Immature natural killer cell (primary cell): ENCODE measurements at regions not wholly inside any gene's neighbourhood (a gene's known extent, or its start where the extent isn't known, plus 50 kb on each side); places are given as distances from the start of the nearest gene placed in this dataset.

ENCODE experiments used
- DNase-seq, 3 donors: peaks; one replicate each; pipeline ENCODE4 v3.0.0; 2022; ENCODE audit warnings: mixed read lengths in 1 of 3
- H3K27ac Mint-ChIP-seq, 6 donors: one replicate each; pipeline ENCODE4 v1.8.0; 2020; ENCODE audit warnings: mixed read lengths in 6 of 6, mild to moderate bottlenecking in 5 of 6, inconsistent platforms in 4 of 6, moderate library complexity in 3 of 6
- H3K27me3 Mint-ChIP-seq, 3 donors: one replicate each; pipeline ENCODE4 v1.8.0; 2020 to 2021; ENCODE audit warnings: low read depth in 3 of 3, mild to moderate bottlenecking in 3 of 3, mixed read lengths in 3 of 3, moderate library complexity in 3 of 3, inconsistent platforms in 1 of 3
- H3K36me3 Mint-ChIP-seq, 3 donors: one replicate each; pipeline ENCODE4 v1.8.0; 2020; ENCODE audit warnings: mixed read lengths in 3 of 3, inconsistent platforms in 2 of 3, mild to moderate bottlenecking in 2 of 3
- H3K4me1 Mint-ChIP-seq, 2 donors: one replicate each; pipeline ENCODE4 v1.8.0; 2020; ENCODE audit warnings: inconsistent platforms in 2 of 2, mild to moderate bottlenecking in 2 of 2, mixed read lengths in 2 of 2, moderate library complexity in 1 of 2
- H3K4me3 Mint-ChIP-seq, 5 donors: one replicate each; pipeline ENCODE4 v1.8.0; 2020; ENCODE audit warnings: mild to moderate bottlenecking in 5 of 5, mixed read lengths in 5 of 5, inconsistent platforms in 3 of 5, moderate library complexity in 3 of 5
- H3K9me3 Mint-ChIP-seq, 6 donors: one replicate each; pipeline ENCODE4 v1.8.0; 2020; ENCODE audit warnings: mild to moderate bottlenecking in 6 of 6, mixed read lengths in 6 of 6, inconsistent platforms in 4 of 6, moderate library complexity in 3 of 6

DNA sequence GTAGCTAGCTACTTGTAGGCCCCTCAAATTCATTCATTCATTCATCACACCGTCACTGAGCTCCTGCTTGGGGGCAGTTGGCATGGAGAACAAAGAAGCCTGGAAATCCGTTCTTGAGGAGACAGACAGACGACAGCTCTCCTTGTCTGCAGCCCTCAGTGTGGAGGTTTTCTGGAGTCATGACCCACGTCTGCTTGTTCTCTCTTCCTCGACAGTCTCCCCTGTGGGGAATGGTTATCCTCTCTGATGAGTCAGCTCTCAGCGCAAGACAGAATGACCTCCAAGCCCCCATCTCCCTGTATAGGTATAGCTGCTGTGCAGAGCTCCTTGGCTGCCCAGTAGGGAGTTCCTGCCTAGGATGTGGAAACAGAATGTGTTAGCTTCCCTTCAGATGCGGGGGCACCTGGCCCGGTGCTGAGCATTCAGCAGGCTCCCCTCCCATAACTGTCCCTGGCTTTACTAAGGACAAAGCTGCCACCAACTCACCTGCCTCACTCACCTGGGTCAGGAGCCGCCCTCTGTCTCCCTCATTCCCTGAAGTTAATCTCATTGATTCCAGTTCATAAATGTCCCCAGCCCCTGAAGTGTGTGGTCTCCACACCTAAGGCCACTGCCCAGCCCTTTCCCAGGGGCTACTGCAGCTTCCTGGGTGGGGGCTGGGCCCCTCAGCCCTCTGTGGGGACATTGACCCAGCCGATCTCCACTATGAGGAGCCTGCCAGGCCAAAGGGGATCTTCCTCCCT is 124.7 kb downstream of the ACKR3 start:
- Mint-ChIP-seq H3K4me3 (no peak overlapping the region), H3K36me3 (no peaks in the 10 kb centered on the region), H3K9me3 (no peaks in the 10 kb centered on the region), H3K27ac (no peak overlapping the region), H3K27me3 (peaks cover 2 to 8% (median 3%) of the 10 kb centered on the region in 3 donors), H3K4me1 (no peaks in the 10 kb centered on the region)
- no peak for DNase-seq

DNA sequence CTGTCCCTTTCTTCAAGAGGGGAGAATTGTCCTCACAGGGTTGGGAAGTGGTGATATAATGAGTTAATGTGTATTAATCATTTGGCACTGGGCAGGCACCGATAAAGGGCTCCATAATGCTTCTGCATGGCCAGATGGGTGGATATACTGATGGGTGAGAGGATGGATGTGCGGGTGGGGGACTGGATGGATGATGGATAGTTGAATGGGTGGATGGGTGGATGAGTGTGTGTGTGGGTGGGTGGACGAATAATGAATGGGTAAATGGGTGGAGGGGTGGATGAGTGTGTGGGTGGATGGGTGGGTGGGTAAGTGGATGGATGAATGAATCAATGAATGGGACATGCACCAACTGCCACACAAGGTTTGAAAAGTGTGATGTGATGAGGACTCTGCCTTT is 127.2 kb downstream of the ACKR3 start:
- no peak for DNase-seq
- no peaks in the 10 kb centered on the region for H3K4me1 Mint-ChIP-seq
- H3K27me3 Mint-ChIP-seq: peaks cover 2 to 7% (median 7%) of the 10 kb centered on the region in 3 donors
- H3K9me3 Mint-ChIP-seq: no peaks in the 10 kb centered on the region
- no peaks in the 10 kb centered on the region for H3K36me3 Mint-ChIP-seq
- no peak overlapping the region for H3K4me3 Mint-ChIP-seq
- no peak overlapping the region for H3K27ac Mint-ChIP-seq

DNA sequence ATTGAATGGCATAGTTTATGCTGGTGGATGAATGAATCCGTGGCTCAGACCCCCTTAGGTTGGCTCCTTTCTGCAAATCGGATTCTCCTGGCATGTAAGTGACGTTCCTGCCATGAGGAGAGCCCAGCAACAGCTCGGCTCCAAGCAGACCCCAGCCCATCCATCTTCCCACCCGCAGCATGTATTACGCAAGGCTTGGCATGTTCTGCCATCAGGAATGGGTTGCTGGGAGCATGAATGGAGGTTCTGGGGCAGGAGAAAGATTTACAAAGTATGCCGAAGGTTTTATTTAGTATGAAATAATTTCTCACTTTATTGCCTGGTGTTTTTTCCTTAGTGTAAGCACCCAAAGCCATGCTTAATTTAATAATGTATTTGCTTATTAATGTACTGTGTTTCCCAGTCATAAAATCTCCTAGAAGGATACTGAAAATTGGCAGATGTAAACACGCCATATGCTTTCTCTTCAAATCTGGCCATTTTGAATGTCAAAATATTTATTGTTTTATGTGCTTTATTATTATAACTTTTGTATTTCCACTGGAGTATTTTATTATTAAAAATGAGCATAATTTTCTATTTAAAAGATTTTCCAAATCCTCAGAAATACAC is 128.5 kb downstream of the ACKR3 start:
- H3K4me1 Mint-ChIP-seq: no peaks in the 10 kb centered on the region
- no peaks in the 10 kb centered on the region for H3K9me3 Mint-ChIP-seq
- H3K4me3 Mint-ChIP-seq: no peak overlapping the region
- no peak for DNase-seq
- peaks cover 2 to 7% (median 7%) of the 10 kb centered on the region in 3 donors for H3K27me3 Mint-ChIP-seq
- H3K36me3 Mint-ChIP-seq: no peaks in the 10 kb centered on the region
- H3K27ac Mint-ChIP-seq: no peak overlapping the region

DNA sequence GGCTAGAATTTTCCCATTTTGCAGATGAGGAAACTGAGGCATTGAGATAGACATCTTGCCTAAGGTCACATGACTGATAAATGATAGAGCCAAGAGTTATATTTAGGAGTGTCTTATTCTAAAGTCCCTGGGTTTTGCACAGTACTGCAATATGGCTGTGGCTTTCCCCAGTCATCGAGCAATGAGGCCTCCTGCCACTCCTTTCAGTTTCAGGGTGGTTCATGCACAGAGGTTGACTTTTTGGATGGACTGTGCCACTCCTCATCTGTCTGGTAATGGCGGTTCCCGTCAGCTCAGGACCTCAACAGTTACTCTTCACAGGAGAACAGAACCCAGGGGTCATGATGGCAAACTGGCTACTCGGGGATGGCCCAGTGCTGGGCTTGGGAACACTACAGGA is 131.1 kb downstream of the ACKR3 start:
- H3K27me3 Mint-ChIP-seq: peaks cover 1 to 10% (median 6%) of the 10 kb centered on the region in 3 donors
- no peaks in the 10 kb centered on the region for H3K4me1 Mint-ChIP-seq
- no peaks in the 10 kb centered on the region for H3K36me3 Mint-ChIP-seq
- H3K4me3 Mint-ChIP-seq: no peak overlapping the region
- DNase-seq: no peak
- H3K9me3 Mint-ChIP-seq: no peaks in the 10 kb centered on the region
- no peak overlapping the region for H3K27ac Mint-ChIP-seq

DNA sequence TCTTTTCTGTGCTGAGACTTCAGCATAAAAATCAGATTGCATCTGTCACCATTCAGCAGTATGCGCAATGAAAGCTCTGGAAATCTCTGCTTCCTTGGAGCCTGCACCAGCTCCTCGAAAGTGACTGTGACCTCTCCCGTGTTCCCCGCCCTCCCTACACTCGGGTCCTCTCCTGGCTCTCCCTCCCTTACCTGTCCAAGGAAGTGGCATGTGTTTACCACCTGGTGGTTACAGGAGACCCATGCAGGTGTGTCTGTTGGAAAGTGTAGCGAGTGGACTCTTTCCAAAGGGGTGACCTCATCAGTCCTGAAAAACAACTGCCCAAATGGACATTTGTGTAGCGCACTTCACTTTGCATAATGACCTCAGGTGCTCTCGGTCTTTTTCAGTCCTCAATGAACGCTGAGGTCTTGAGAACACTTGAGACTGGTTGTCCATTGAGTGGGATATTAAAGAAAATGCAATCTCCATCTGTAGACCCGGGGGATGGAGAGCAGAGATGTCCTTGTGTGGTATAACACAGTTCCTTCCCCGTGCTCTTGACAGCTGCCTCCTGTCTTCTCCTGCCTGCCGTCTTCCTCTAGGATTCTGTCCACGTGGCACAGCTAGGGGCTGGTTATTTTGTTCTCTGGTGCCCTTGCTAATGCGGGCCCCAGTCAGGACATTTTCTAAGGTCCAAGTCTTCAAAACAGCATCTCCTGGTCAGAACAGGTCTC is 133.2 kb downstream of the ACKR3 start:
- Mint-ChIP-seq H3K27me3 (peaks cover 0 to 12% (median 6%) of the 10 kb centered on the region in 3 donors), H3K36me3 (no peaks in the 10 kb centered on the region), H3K27ac (no peak overlapping the region), H3K4me3 (no peak overlapping the region), H3K4me1 (no peaks in the 10 kb centered on the region), H3K9me3 (no peaks in the 10 kb centered on the region)
- DNase-seq: no peak

DNA sequence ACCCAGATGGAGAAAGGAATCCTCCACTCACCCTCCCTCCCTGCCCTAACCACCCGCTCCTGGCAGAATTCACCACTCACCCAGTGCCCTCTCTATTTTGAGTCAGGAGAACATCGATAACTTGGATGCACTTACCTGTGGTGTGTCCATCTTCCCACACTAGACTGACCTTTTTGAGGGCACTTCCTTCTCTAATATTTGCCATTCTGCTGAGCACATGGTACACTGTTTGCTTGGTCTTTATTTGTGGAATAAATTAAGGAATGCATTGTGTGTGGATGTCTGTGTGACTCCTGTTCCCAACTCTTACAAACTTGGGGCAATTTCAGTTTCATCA is 133.7 kb downstream of the ACKR3 start:
- DNase-seq: no peak
- Mint-ChIP-seq H3K9me3 (no peaks in the 10 kb centered on the region), H3K27me3 (peaks cover 0 to 12% (median 6%) of the 10 kb centered on the region in 3 donors), H3K4me1 (no peaks in the 10 kb centered on the region), H3K36me3 (no peaks in the 10 kb centered on the region), H3K4me3 (no peak overlapping the region), H3K27ac (no peak overlapping the region)

DNA sequence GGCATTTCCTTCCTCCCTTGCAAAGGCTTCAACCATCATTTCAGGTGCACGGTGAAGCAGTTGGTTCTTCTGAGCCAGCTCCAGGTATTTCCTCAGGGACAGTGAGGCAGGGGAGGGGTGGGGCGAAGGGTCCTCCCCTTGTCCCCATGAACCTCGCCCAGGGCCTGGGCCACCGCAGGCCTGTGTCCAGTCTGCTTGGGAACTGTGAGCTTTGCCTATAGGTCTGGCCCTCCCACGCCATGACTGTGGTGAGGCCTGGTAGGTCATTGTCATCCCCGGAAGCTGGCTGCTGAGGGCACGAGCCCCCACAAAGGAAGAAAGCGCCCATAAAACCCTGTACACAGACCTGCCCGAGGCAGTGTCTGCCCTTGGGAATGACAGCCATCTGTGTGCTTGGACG is 134.3 kb downstream of the ACKR3 start:
- H3K36me3 Mint-ChIP-seq: no peaks in the 10 kb centered on the region
- H3K4me1 Mint-ChIP-seq: no peaks in the 10 kb centered on the region
- no peaks in the 10 kb centered on the region for H3K9me3 Mint-ChIP-seq
- H3K4me3 Mint-ChIP-seq: no peak overlapping the region
- no peak overlapping the region for H3K27ac Mint-ChIP-seq
- DNase-seq: no peak
- peaks cover 0 to 12% (median 6%) of the 10 kb centered on the region in 3 donors for H3K27me3 Mint-ChIP-seq

GRCh38 chr2:236704887-236705286 is 135.3 kb downstream of the ACKR3 start:
- no peak overlapping the region for H3K27ac Mint-ChIP-seq
- no peak for DNase-seq
- peaks cover 1 to 12% (median 6%) of the 10 kb centered on the region in 3 donors for H3K27me3 Mint-ChIP-seq
- H3K36me3 Mint-ChIP-seq: no peaks in the 10 kb centered on the region
- no peaks in the 10 kb centered on the region for H3K4me1 Mint-ChIP-seq
- no peaks in the 10 kb centered on the region for H3K9me3 Mint-ChIP-seq
- H3K4me3 Mint-ChIP-seq: no peak overlapping the region

GRCh38 chr2:236705295-236706105 is 135.9 kb downstream of the ACKR3 start:
- peaks cover 1 to 9% (median 6%) of the 10 kb centered on the region in 3 donors for H3K27me3 Mint-ChIP-seq
- H3K9me3 Mint-ChIP-seq: no peaks in the 10 kb centered on the region
- H3K4me3 Mint-ChIP-seq: no peak overlapping the region
- no peaks in the 10 kb centered on the region for H3K4me1 Mint-ChIP-seq
- no peaks in the 10 kb centered on the region for H3K36me3 Mint-ChIP-seq
- H3K27ac Mint-ChIP-seq: no peak overlapping the region
- DNase-seq: no peak

- Mint-ChIP-seq H3K27ac (no peak overlapping the region), H3K27me3 (peaks cover 1 to 5% (median 3%) of the 10 kb centered on the region in 3 donors), H3K36me3 (no peaks in the 10 kb centered on the region), H3K4me3 (no peak overlapping the region), H3K9me3 (no peaks in the 10 kb centered on the region), H3K4me1 (no peaks in the 10 kb centered on the region)
- DNase-seq: no peak
Measured at GRCh38 chr2:236706288-236706687, 136.7 kb downstream of the ACKR3 start.

DNA sequence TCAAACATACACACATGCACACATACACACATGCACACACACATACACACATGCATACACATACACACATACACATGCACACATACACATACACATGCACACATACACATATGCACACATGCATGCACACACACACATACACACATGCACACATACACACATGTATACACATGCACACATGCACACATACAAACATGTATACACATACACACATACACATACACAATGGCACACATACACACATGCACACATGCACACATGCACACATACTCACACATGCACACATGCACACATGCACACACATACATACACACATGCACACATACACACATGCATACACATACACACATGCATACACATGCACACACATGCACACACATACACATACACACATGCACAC is 137.2 kb downstream of the ACKR3 start:
- Mint-ChIP-seq H3K9me3 (no peaks in the 10 kb centered on the region), H3K27me3 (peaks cover 1 to 6% (median 2%) of the 10 kb centered on the region in 3 donors), H3K4me1 (no peaks in the 10 kb centered on the region), H3K4me3 (no peak overlapping the region), H3K36me3 (no peaks in the 10 kb centered on the region), H3K27ac (no peak overlapping the region)
- no peak for DNase-seq

DNA sequence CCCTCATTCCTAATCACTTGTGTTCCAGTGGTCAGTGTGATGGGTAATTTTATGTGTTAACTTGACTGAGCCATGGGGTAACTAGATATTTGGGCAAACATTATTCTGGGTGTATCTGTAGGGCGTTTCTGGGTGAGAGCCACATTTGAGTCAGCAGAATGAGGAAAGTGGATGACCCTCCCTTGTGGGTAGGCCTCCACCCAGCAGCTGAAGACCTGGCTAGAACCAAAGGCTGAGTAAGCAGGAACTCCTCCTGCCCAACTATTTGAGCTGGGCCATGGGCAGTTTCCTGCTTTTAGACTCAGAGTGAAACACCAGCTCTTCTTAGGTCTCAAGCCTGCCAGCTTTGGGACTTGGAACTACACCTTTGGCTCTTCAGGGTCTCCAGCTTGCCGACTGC is 141.8 kb downstream of the ACKR3 start:
- H3K4me1 Mint-ChIP-seq: no peaks in the 10 kb centered on the region
- H3K27me3 Mint-ChIP-seq: peaks cover 3 to 16% (median 11%) of the 10 kb centered on the region in 3 donors
- no peak overlapping the region for H3K27ac Mint-ChIP-seq
- no peaks in the 10 kb centered on the region for H3K36me3 Mint-ChIP-seq
- peak overlapping the region in 1 of 5 donors; percentile 9 for H3K4me3 Mint-ChIP-seq
- H3K9me3 Mint-ChIP-seq: no peaks in the 10 kb centered on the region
- DNase-seq: no peak

DNA sequence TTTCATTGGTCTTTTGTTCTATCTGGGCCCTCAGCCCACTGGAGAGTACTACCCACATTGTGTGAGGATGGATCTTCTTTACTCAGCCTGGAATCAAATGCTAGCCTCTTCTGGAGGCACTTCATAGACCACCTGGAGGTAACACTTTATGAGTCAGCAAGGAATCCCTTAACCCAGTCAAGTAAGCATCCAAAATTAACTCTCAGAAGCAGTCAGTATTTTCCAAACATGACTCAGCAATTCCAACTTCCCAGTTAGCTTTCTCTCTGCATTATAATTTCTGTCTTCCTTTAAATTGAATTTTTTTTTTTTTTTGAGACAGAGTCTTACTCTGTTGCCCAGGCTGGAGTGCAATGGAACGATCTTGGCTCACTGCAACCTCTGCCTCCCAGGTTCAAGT is 142.7 kb downstream of the ACKR3 start:
- Mint-ChIP-seq H3K9me3 (no peaks in the 10 kb centered on the region), H3K27me3 (peaks cover 3 to 15% (median 11%) of the 10 kb centered on the region in 3 donors), H3K36me3 (no peaks in the 10 kb centered on the region), H3K4me1 (no peaks in the 10 kb centered on the region), H3K27ac (no peak overlapping the region), H3K4me3 (no peak overlapping the region)
- no peak for DNase-seq
